ENCODE measurements at regions not wholly inside any gene's neighbourhood (a gene's known extent, or its start where the extent isn't known, plus 50 kb on each side); places are given as distances from the start of the nearest gene placed in this dataset.

- peaks cover 0 to 6% (median 0%) of the 10 kb centered on the region in 11 donors for H3K9me3 ChIP-seq
- no peaks in the 10 kb centered on the region for H3K36me3 ChIP-seq
- no peak overlapping the region for H3K4me3 ChIP-seq
- TF ChIP-seq CTCF (IDR thresholded peaks at IDR 0.05) = no peak
- WGBS, 2 donors = 85% methylated on average over 2 of the region's 2 CpGs
- ATAC-seq (no peak), DNase-seq (no peak)
- intact Hi-C loops (cut with DNase I) = no loop called here
- no peaks in the 10 kb centered on the region for H3K4me1 ChIP-seq
- H3K27ac ChIP-seq = no peak overlapping the region
- H3K27me3 ChIP-seq = no peaks in the 10 kb centered on the region
Observed at GRCh38 chr13:69496981-69497380, 610.6 kb upstream of the ATXN8OS start.

DNA sequence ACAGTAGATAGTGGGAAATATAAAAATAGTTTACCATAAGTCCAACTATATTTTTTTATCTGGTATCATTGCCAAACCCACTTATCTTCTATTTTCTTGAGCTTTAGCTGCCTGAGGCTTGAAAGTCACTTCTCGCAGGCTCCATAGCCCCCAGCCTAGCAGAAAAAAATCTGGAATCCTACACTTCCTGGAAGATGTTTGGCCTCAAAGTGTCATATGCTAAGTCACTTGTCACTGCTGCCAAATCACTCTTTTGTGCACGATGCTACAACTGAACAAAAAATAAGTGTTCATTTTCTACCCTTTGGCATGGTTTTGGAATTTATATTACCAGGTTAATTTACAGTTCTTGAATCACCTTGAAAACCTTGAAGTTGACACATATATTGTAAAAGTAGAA, 612.5 kb upstream of the ATXN8OS start:
- Histone ChIP-seq H3K4me3 (no peak overlapping the region), H3K27me3 (no peaks in the 10 kb centered on the region), H3K36me3 (no peaks in the 10 kb centered on the region), H3K27ac (no peak overlapping the region), H3K9me3 (peaks cover 0 to 21% (median 3%) of the 10 kb centered on the region in 11 donors), H3K4me1 (no peaks in the 10 kb centered on the region)
- no peak for ATAC-seq
- DNase-seq = no peak
- TF ChIP-seq CTCF (IDR thresholded peaks at IDR 0.05) = no peak
- intact Hi-C loops (cut with DNase I) = no loop called here
- WGBS, 2 donors = 53 to 55% methylated on average over 2 of the region's 2 CpGs

DNA sequence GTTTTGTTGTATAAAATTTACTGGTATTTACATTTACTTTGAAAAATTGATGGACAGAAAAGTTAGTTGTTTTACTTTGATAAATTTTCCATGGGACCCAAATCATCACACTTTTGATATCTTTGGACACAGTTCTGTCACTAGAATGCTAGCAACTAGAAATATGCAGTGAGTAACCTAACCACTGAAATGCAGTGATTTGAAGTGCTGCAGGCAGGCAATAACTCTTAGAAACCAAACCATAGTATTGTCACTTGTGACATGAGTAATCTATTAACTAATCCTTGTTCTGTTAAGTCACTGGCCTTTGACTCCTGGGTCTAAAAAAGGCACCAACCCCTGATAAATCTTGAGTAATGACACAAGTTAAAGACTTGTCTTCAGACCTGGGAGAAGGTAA, 620.0 kb upstream of the ATXN8OS start:
- Histone ChIP-seq H3K27me3 (no peaks in the 10 kb centered on the region), H3K9me3 (peaks cover 0 to 73% (median 6%) of the 10 kb centered on the region in 11 donors), H3K27ac (no peak overlapping the region), H3K4me1 (no peaks in the 10 kb centered on the region), H3K36me3 (no peaks in the 10 kb centered on the region), H3K4me3 (no peak overlapping the region)
- DNase-seq (no peak), ATAC-seq (no peak)
- no peak for TF ChIP-seq CTCF (IDR thresholded peaks at IDR 0.05)
- intact Hi-C loops (cut with DNase I) = no loop called here

- intact Hi-C loops (cut with DNase I) = no loop called here
Observed at GRCh38 chr13:69485991-69486592, 621.5 kb upstream of the ATXN8OS start.

More at GRCh38 chr13:69485991-69486592, 621.5 kb upstream of the ATXN8OS start:
- DNase-seq = no peak
- H3K9me3 ChIP-seq = peaks cover 0 to 71% (median 6%) of the 10 kb centered on the region in 11 donors
- ATAC-seq = no peak
- H3K36me3 ChIP-seq = no peaks in the 10 kb centered on the region
- 56 to 64% methylated on average over 4 of the region's 4 CpGs for WGBS, 2 donors
- H3K27ac ChIP-seq = no peak overlapping the region
- no peaks in the 10 kb centered on the region for H3K4me1 ChIP-seq
- TF ChIP-seq CTCF (IDR thresholded peaks at IDR 0.05) = no peak
- no peaks in the 10 kb centered on the region for H3K27me3 ChIP-seq
- no peak overlapping the region for H3K4me3 ChIP-seq

Measured in heart right ventricle (tissue), 16 donors.